ENCODE measurements at regions not wholly inside any gene's neighbourhood (a gene's known extent, or its start where the extent isn't known, plus 50 kb on each side); places are given as distances from the start of the nearest gene placed in this dataset.

GRCh38 chr3:20751296-20751695 lies 565.3 kb upstream of the SGO1 start:
- no peaks in the 10 kb centered on the region for H3K4me1 ChIP-seq
- DNase-seq (ENCODE audit: low spot score in 2 of 2), result no peak
- TF ChIP-seq EP300 (IDR thresholded peaks at IDR 0.05), result no peak
- TF ChIP-seq POLR2A (IDR thresholded peaks at IDR 0.05), result no peak
- no peak for TF ChIP-seq CTCF (IDR thresholded peaks at IDR 0.05)
- no peaks in the 10 kb centered on the region for H3K9me3 ChIP-seq
- H3K36me3 ChIP-seq, result no peaks in the 10 kb centered on the region
- no peak overlapping the region for H3K27ac ChIP-seq
- 70 to 71% methylated on average over 4 of the region's 4 CpGs for WGBS, 2 donors
- H3K4me3 ChIP-seq, result no peak overlapping the region
- no peaks in the 10 kb centered on the region for H3K27me3 ChIP-seq

GRCh38 chr3:20747741-20748140 lies 561.7 kb upstream of the SGO1 start:
- Histone ChIP-seq H3K36me3 (no peaks in the 10 kb centered on the region), H3K9me3 (no peaks in the 10 kb centered on the region), H3K4me1 (no peaks in the 10 kb centered on the region), H3K4me3 (no peak overlapping the region), H3K27me3 (no peaks in the 10 kb centered on the region), H3K27ac (no peak overlapping the region)
- WGBS, 2 donors, result 43 to 47% methylated on average over 1 of the region's 1 CpG
- no peak for DNase-seq (ENCODE audit: low spot score in 2 of 2)
- TF ChIP-seq EP300 (IDR thresholded peaks at IDR 0.05), result no peak
- TF ChIP-seq CTCF (IDR thresholded peaks at IDR 0.05), result no peak
- TF ChIP-seq POLR2A (IDR thresholded peaks at IDR 0.05), result no peak

- no peaks in the 10 kb centered on the region for H3K9me3 ChIP-seq
- no peak for DNase-seq (ENCODE audit: low spot score in 2 of 2)
- TF ChIP-seq CTCF (IDR thresholded peaks at IDR 0.05), result no peak
- no peak for TF ChIP-seq POLR2A (IDR thresholded peaks at IDR 0.05)
- no peak for TF ChIP-seq EP300 (IDR thresholded peaks at IDR 0.05)
- no peaks in the 10 kb centered on the region for H3K36me3 ChIP-seq
- no peaks in the 10 kb centered on the region for H3K4me1 ChIP-seq
- H3K27ac ChIP-seq, result no peak overlapping the region
- H3K27me3 ChIP-seq, result no peaks in the 10 kb centered on the region
- H3K4me3 ChIP-seq, result no peak overlapping the region
- WGBS, 2 donors, result 15 to 17% methylated on average over 1 of the region's 1 CpG
Measured at GRCh38 chr3:20743553-20744321, 557.7 kb upstream of the SGO1 start.

GRCh38 chr3:20742903-20743552 lies 557.0 kb upstream of the SGO1 start:
- 26 to 39% methylated on average over 2 of the region's 2 CpGs for WGBS, 2 donors

More at GRCh38 chr3:20742903-20743552, 557.0 kb upstream of the SGO1 start:
- TF ChIP-seq CTCF (IDR thresholded peaks at IDR 0.05) (no peak), POLR2A (IDR thresholded peaks at IDR 0.05) (no peak), EP300 (IDR thresholded peaks at IDR 0.05) (no peak)
- no peaks in the 10 kb centered on the region for H3K36me3 ChIP-seq
- no peak for DNase-seq (ENCODE audit: low spot score in 2 of 2)
- H3K27ac ChIP-seq, result no peak overlapping the region
- H3K27me3 ChIP-seq, result no peaks in the 10 kb centered on the region
- H3K4me3 ChIP-seq, result no peak overlapping the region
- H3K4me1 ChIP-seq, result no peaks in the 10 kb centered on the region
- H3K9me3 ChIP-seq, result no peaks in the 10 kb centered on the region

Data from tibial nerve (tissue), 4 donors.